Stimulated activated naive CD4-positive, alpha-beta T cell treated with Interleukin-2 at 50 U/mL for 16 hours (primary cell): ENCODE measurements at regions not wholly inside any gene's neighbourhood (a gene's known extent, or its start where the extent isn't known, plus 50 kb on each side); places are given as distances from the start of the nearest gene placed in this dataset.

Experiments used
- DNase-seq: peaks from one replicate; lab custom pipeline; 2025; lab: John Stamatoyannopoulos, UW

GRCh38 chr11:32002311-32002710 lies 88.6 kb upstream of the RCN1 start:
- DNase-seq = no peak

- DNase-seq = no peak
Measured at GRCh38 chr11:31997955-31998354, 92.9 kb upstream of the RCN1 start.

- no peak for DNase-seq
Measured at GRCh38 chr11:31996159-31996881, 94.6 kb upstream of the RCN1 start.

GRCh38 chr11:31995525-31996094 lies 95.3 kb upstream of the RCN1 start:
- no peak for DNase-seq

GRCh38 chr11:31995032-31995431 lies 95.8 kb upstream of the RCN1 start:
- no peak for DNase-seq

- DNase-seq = no peak
Measured at GRCh38 chr11:31987118-31988005, 103.5 kb upstream of the RCN1 start.

GRCh38 chr11:31986201-31986889 lies 104.5 kb upstream of the RCN1 start:
- no peak for DNase-seq

GRCh38 chr11:31981457-31981856 lies 109.4 kb upstream of the RCN1 start:
- no peak for DNase-seq

- no peak for DNase-seq
Measured at GRCh38 chr11:31977343-31977742, 113.5 kb upstream of the RCN1 start.

GRCh38 chr11:31974366-31975136 lies 116.3 kb upstream of the RCN1 start:
- no peak for DNase-seq

- no peak for DNase-seq
Measured at GRCh38 chr11:31973172-31973571, 117.7 kb upstream of the RCN1 start.

GRCh38 chr11:31972623-31973022 lies 118.3 kb upstream of the RCN1 start:
- no peak for DNase-seq

GRCh38 chr11:31969359-31969702 lies 121.5 kb upstream of the RCN1 start:
- DNase-seq = no peak

- no peak for DNase-seq
Measured at GRCh38 chr11:31968461-31969358, 122.2 kb upstream of the RCN1 start.

GRCh38 chr11:31967404-31968130 lies 123.3 kb upstream of the RCN1 start:
- no peak for DNase-seq

GRCh38 chr11:31966846-31967245 lies 124.0 kb upstream of the RCN1 start:
- DNase-seq = no peak

- no peak for DNase-seq
Measured at GRCh38 chr11:31964181-31964580, 126.7 kb upstream of the RCN1 start.

- no peak for DNase-seq
Measured at GRCh38 chr11:31960126-31960525, 130.7 kb upstream of the RCN1 start.

- DNase-seq = no peak
Measured at GRCh38 chr11:31959716-31960115, 131.2 kb upstream of the RCN1 start.
